ENCODE measurements at regions not wholly inside any gene's neighbourhood (a gene's known extent, or its start where the extent isn't known, plus 50 kb on each side); places are given as distances from the start of the nearest gene placed in this dataset.

- DNase-seq (ENCODE audit: low spot score), result no peak
- H3K4me1 ChIP-seq, result no peaks in the 10 kb centered on the region
- TF ChIP-seq CTCF (IDR thresholded peaks at IDR 0.05), result no peak
- no peak overlapping the region for H3K27ac ChIP-seq
- H3K27me3 ChIP-seq, result no peaks in the 10 kb centered on the region
- no peaks in the 10 kb centered on the region for H3K9me3 ChIP-seq
- no peaks in the 10 kb centered on the region for H3K36me3 ChIP-seq
- H3K4me3 ChIP-seq, result no peak overlapping the region
Observed at GRCh38 chr10:105844241-105844640, 1203.2 kb downstream of the SORCS3 start.

- Histone ChIP-seq H3K4me1 (no peaks in the 10 kb centered on the region), H3K4me3 (no peak overlapping the region), H3K27me3 (no peaks in the 10 kb centered on the region), H3K36me3 (no peaks in the 10 kb centered on the region), H3K9me3 (no peaks in the 10 kb centered on the region), H3K27ac (no peak overlapping the region)
- DNase-seq (ENCODE audit: low spot score), result no peak
- no peak for TF ChIP-seq CTCF (IDR thresholded peaks at IDR 0.05)
Observed at GRCh38 chr10:105843786-105844185, 1202.7 kb downstream of the SORCS3 start.

GRCh38 chr10:105840288-105840770 lies 1199.2 kb downstream of the SORCS3 start:
- no peaks in the 10 kb centered on the region for H3K4me1 ChIP-seq
- H3K27me3 ChIP-seq, result no peaks in the 10 kb centered on the region
- no peaks in the 10 kb centered on the region for H3K36me3 ChIP-seq
- no peak overlapping the region for H3K27ac ChIP-seq
- no peak overlapping the region for H3K4me3 ChIP-seq
- no peaks in the 10 kb centered on the region for H3K9me3 ChIP-seq
- no peak for DNase-seq (ENCODE audit: low spot score)
- TF ChIP-seq CTCF (IDR thresholded peaks at IDR 0.05), result no peak

GRCh38 chr10:105838392-105838791 lies 1197.3 kb downstream of the SORCS3 start:
- Histone ChIP-seq H3K36me3 (no peaks in the 10 kb centered on the region), H3K27me3 (no peaks in the 10 kb centered on the region), H3K27ac (no peak overlapping the region), H3K9me3 (no peaks in the 10 kb centered on the region), H3K4me1 (no peaks in the 10 kb centered on the region), H3K4me3 (peak overlapping the region; percentile 3 to 25)
- TF ChIP-seq CTCF (IDR thresholded peaks at IDR 0.05), result no peak
- DNase-seq (ENCODE audit: low spot score), result no peak

- H3K4me1 ChIP-seq, result no peaks in the 10 kb centered on the region
- H3K9me3 ChIP-seq, result no peaks in the 10 kb centered on the region
- no peaks in the 10 kb centered on the region for H3K27me3 ChIP-seq
- DNase-seq (ENCODE audit: low spot score), result no peak
- peak overlapping the region; percentile 3 to 25 for H3K4me3 ChIP-seq
- TF ChIP-seq CTCF (IDR thresholded peaks at IDR 0.05), result no peak
- H3K36me3 ChIP-seq, result no peaks in the 10 kb centered on the region
- H3K27ac ChIP-seq, result no peak overlapping the region
Observed at GRCh38 chr10:105837951-105838350, 1196.9 kb downstream of the SORCS3 start.

Data from right atrium auricular region (tissue), 2 donors.